ENCODE measurements at regions not wholly inside any gene's neighbourhood (a gene's known extent, or its start where the extent isn't known, plus 50 kb on each side); places are given as distances from the start of the nearest gene placed in this dataset.

DNA sequence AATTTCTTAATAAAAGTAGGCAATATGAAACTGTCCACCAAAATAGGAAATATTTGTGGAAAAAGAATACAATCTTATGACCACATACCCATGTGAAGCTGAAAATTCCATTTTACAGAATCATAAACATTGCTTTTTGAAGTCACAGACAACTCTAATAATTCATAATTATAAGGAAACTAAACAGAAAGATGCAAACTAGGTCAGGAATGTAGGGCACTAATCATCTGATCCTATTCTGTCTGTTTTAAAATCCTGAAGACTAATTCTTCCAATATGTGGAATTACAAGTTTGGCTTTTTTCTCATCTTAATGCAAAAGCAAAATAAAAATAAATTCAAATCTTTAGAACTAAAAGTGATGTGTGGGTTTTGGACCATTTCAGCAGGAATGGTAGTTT lies 528.6 kb downstream of the LTN1 start:
- no peak for DNase-seq (ENCODE audit: low read depth in 2 of 2)

- DNase-seq (ENCODE audit: low read depth in 2 of 2), result no peak
Measured at GRCh38 chr21:28459193-28459592, 533.5 kb downstream of the LTN1 start.

- no peak for DNase-seq (ENCODE audit: low read depth in 2 of 2)
Measured at GRCh38 chr21:28458446-28458845, 534.2 kb downstream of the LTN1 start.

- no peak for DNase-seq (ENCODE audit: low read depth in 2 of 2)
Measured at GRCh38 chr21:28455253-28455600, 537.5 kb downstream of the LTN1 start.

GRCh38 chr21:28454564-28455252 lies 538.0 kb downstream of the LTN1 start:
- DNase-seq (ENCODE audit: low read depth in 2 of 2), result no peak

DNA sequence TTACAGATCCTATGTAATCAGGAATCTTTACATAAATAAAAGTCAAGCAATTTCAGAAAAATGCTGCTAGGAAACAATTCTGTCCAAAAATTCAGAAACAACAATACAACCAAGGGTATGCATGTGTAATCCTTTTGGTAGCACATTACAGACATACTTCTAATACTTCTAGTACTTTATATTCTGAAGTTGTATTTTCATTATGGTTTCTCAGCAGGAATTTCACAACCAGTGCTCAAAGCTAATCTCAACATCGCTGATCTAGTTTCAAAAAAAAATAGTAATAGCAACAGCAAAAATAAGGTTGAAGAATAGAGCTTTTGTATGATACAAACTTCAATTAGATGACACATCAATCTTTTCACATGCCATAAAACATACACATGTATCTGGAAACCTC lies 545.2 kb downstream of the LTN1 start:
- DNase-seq (ENCODE audit: low read depth in 2 of 2), result no peak

DNA sequence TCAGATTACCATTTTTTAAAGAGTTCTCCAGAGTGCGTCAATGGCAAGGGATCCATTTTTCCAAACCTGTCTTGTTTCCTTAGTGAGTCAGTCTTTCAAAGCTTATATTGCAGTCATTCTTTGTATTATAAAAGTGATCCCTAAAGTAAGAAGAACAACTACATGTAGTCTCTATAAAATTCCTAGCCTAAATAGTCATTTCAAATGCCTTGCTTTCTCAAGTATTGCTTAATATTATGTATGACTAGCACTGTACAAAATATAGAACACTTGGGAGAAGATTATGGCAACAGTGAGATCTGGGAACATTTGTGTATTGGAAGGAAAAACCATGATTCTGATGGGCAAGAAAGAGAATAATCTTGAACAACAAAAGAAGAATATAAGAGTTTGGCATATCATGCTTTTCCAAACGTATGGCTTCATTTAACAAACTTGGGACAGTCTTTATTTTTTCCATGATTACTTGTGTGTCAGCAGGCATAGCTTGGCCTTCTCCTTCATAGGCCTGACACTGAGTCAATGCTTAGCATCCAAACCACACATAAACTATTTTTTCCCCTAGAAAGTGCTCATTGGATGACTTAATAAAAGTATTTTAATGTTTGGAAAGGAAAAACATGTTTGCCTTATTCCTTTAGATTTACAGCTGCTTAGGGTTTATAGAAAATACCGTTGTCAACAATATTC lies 547.4 kb downstream of the LTN1 start:
- no peak for DNase-seq (ENCODE audit: low read depth in 2 of 2)

- DNase-seq (ENCODE audit: low read depth in 2 of 2), result no peak
Measured at GRCh38 chr21:28444557-28444956, 548.1 kb downstream of the LTN1 start.

GRCh38 chr21:28444111-28444510 lies 548.6 kb downstream of the LTN1 start:
- DNase-seq (ENCODE audit: low read depth in 2 of 2), result no peak

DNA sequence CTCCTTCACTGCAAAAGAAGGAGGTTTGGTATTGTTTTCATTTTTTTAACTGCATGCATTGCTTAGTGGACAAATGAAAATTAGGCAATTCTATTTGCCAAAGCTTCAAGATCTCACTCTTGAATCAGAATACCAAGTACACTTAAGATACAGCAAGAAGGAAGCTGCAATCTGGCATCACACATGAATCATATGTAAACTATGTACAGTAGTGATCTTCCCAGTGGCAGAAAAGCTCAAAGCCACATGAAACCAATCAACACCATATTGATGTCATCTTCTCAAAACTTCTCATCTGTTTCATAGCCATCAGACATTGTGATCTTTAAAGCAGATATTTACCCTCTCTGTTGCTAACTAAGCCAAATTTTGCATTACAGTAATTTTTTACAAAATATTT lies 550.1 kb downstream of the LTN1 start:
- no peak for DNase-seq (ENCODE audit: low read depth in 2 of 2)

DNA sequence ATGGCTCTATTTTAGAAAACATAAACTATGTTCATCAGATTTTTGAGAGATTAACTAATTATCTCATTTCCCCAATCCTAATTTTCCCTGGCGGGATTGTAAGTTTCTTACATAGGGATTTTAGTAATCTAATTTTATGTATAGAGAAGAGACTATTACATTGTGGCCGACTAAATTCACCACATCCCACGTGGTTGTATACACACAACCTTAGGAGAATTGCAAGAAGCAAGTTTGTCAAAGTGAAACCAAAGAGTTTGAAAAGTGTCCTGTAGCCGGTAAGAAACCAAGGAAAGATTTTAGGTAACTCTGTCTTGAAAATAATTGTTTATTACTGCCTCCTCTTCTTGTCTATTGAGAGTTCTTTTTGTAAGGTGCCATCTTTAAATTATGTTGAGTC lies 550.6 kb downstream of the LTN1 start:
- no peak for DNase-seq (ENCODE audit: low read depth in 2 of 2)

DNA sequence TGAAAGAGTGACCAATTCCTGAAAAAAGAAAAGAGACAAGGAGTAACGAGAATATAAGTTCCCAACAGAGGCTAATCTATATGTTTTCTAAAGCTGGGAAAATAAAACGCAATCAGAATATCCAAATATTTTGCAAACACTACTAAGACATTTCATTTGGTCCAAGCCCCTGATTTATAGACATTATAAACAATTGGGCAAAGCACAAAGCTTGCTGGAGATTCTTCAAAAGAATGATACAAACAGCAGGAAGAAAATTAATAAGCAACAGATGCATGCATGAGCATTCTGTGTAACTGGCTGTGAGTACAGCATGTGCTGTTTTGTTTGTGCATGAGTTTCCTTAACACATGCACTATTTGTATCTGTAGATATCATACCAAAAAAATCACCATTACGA lies 552.9 kb downstream of the LTN1 start:
- no peak for DNase-seq (ENCODE audit: low read depth in 2 of 2)

DNA sequence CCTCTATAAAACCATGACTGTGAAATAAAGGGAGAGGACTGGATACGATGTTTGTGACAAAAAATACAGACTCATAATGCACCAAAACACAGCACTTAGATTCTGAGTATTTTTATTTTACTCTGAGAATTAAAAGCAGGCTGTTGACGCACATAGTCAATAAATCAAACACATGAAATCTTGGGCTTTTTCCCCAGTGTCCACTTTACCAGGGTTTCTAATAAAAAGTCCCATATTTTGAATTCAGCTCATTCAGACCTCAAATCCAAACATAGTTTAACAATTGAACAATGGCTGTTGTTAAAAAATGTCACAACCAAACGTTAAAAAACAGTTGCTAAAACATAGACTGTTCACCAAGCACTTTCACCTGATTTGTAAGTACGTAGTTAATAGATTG lies 553.4 kb downstream of the LTN1 start:
- no peak for DNase-seq (ENCODE audit: low read depth in 2 of 2)

GRCh38 chr21:28437061-28437460 lies 555.6 kb downstream of the LTN1 start:
- no peak for DNase-seq (ENCODE audit: low read depth in 2 of 2)

DNA sequence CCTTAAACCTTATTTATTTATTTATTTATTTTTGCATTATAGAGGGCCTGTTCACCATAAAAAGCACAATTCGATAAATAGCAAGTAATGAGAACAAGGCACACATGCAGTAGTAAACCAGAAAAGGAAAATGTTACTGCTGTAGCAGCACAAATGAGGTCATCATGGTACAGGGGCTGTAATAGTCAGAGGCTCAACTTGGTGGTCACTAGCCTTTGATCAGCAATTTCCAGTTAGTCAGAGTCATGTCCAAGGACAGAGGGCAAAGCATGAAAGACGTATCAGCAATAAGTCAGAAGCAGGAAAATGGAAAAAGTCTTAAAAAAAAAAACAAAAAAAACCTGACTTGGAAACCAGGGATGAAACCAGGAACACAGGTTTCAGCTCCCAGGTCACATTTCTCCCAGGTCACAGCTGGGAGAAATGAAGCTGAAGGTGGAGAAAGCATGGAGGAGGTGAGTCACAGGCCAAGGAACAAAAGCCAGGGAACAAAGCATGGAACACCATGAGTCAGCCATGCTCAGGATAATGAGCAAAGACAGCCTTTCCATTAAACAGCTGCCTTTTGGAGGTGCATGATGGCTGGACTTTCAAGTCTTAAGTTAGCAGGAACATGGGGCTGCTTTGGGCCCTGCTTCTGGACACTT lies 556.3 kb downstream of the LTN1 start:
- DNase-seq (ENCODE audit: low read depth in 2 of 2), result no peak

- no peak for DNase-seq (ENCODE audit: low read depth in 2 of 2)
Measured at GRCh38 chr21:28431527-28432200, 561.0 kb downstream of the LTN1 start.

DNA sequence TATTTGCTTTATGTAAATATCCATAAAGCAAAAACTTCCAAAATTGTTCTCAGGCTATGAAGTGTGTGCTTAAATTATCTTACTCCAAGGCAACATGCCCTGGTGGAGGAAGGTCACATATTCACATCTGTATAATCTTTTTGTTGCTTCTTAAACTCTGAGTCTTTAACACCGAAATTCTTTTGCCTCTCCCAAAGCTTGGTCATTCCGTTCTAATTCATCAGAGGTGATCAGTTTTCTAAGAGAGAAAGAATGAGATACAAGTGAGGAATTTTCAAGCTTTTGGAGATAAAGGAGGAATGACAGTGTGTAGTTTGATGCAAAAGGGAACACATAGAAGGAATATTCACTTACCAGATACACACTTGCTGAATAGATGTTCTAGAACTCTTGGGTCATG lies 561.7 kb downstream of the LTN1 start:
- no peak for DNase-seq (ENCODE audit: low read depth in 2 of 2)

- DNase-seq (ENCODE audit: low read depth in 2 of 2), result no peak
Measured at GRCh38 chr21:28429161-28429560, 563.5 kb downstream of the LTN1 start.

DNA sequence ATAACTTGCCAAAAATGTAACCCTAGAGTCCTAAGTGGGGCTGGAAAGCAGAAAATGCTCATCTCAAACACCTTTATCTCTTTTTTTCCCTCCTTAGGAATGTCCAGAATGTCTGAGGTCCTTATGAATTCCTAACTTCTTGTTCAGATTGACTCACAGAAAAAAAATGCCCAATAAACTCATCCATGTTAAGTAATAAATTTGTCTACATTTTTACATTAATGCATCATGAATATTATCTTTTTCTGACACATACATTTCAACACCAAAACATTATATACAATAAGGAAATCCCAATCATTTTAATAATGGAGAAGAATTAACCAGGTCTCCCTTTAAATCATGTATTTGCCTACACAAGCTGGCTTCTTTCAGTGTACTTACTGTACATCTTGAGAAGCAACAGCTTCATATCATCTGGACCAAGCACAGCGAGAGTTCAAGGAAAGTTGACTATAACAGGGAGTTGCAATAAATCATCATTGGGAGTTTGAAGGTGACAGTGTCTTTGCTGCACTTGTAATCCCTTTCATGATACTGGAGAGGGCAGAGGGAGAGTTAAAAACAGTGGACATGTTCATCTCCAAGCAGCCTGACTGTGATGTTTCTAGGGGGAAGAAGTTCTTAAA lies 565.2 kb downstream of the LTN1 start:
- DNase-seq (ENCODE audit: low read depth in 2 of 2), result no peak

DNA sequence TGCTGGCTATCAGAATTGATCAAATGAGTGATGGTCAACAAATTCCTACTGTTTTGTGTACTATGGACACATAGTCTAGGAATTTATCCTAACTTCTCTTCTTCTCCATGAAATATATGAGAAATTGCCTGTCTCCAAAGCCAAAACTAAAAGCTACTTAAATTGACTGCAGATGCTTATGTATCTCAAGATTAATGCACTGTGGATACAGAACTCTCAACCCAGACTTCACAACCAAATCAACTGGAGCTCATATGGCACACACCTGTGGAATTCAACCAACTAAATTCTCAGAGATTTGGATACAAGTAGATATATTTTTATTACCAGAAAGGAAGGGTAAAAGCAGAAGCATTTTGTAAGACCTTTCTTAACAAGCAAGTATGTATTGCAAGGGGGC lies 566.1 kb downstream of the LTN1 start:
- DNase-seq (ENCODE audit: low read depth in 2 of 2), result no peak

- DNase-seq (ENCODE audit: low read depth in 2 of 2), result no peak
Measured at GRCh38 chr21:28423521-28424190, 569.0 kb downstream of the LTN1 start.

Data from stimulated activated CD8-positive, alpha-beta memory T cell treated with anti-CD3 and anti-CD28 coated beads, Interleukin-2, amount 100 ng/mL, for 48 hours (primary cell).